ENCODE measurements at regions not wholly inside any gene's neighbourhood (a gene's known extent, or its start where the extent isn't known, plus 50 kb on each side); places are given as distances from the start of the nearest gene placed in this dataset.

DNA sequence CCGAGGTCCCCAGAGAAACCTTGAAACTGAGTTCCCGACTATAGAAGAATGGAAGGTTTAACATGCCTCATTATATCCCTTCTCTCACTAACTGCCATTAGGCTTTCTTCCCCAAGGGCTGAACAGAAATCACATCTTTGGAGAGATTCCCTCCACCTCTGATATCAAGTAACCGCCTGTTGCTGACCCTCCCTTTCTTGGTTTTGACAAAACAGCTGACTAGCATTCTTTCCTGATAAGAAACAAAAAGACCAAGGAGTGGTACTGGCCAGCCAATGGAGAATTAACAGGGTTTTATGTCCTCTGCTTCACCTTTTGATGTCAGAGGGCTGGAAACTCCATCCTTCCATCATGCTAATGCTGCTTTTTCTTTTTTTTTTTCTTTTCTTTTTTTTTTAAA lies 176.6 kb upstream of the ADGRB3 start:
- H3K4me3 ChIP-seq = no peak overlapping the region
- no peaks in the 10 kb centered on the region for H3K27me3 ChIP-seq (ENCODE audit: control insufficient read depth in 2 of 2, insufficient read depth in 2 of 2, low read length in 2 of 2)
- no peaks in the 10 kb centered on the region for H3K79me2 ChIP-seq (ENCODE audit: control insufficient read depth, insufficient read depth, low read length)
- H4K20me1 ChIP-seq (replicated peaks; ENCODE audit: control insufficient read depth, insufficient read depth, low read length) = no peaks in the 10 kb centered on the region
- no peaks in the 10 kb centered on the region for H3K36me3 ChIP-seq (ENCODE audit: control insufficient read depth, insufficient read depth, low read length)
- no peak overlapping the region for H2AFZ ChIP-seq (ENCODE audit: low read depth, low read length)
- no peak overlapping the region for H3K9ac ChIP-seq (ENCODE audit: insufficient read depth in 1 of 2, low read depth in 2 of 2, low read length in 2 of 2)
- in situ Hi-C loops (cut with MboI) = no loop called here
- FAIRE-seq (no peak), DNase-seq (ENCODE audit: extremely low read depth in 1 of 4, low spot score in 3 of 4) (peak in 2 of 4 experiments; percentile 7 to 29), ATAC-seq (no peak)
- intact Hi-C loops (cut with micrococcal nuclease) = no loop called here
- H3K4me2 ChIP-seq (ENCODE audit: insufficient read depth, low read length) = no peak overlapping the region
- no peak overlapping the region for H3K27ac ChIP-seq (ENCODE audit: extremely low read depth, low read depth, low read length)
- H3K9me1 ChIP-seq (ENCODE audit: control insufficient read depth, insufficient read depth, low read length) = no peaks in the 10 kb centered on the region
- WGBS (ENCODE audit: insufficient coverage, low coverage, missing lambda C conversion rate) = 5% methylated on average over 3 of the region's 3 CpGs
- POLR2A ChIA-PET = no interaction called here
- no TSS peak for BruUV-seq (replicated peaks)
- peak; percentile 63; the same call in 1 of the 2 replicates for TF ChIP-seq ZNF316 (IDR thresholded peaks at IDR 0.05)
- peak; percentile 50 for TF ChIP-seq CBFA2T3 (IDR thresholded peaks at IDR 0.05)
- TF ChIP-seq, protein P1, sequence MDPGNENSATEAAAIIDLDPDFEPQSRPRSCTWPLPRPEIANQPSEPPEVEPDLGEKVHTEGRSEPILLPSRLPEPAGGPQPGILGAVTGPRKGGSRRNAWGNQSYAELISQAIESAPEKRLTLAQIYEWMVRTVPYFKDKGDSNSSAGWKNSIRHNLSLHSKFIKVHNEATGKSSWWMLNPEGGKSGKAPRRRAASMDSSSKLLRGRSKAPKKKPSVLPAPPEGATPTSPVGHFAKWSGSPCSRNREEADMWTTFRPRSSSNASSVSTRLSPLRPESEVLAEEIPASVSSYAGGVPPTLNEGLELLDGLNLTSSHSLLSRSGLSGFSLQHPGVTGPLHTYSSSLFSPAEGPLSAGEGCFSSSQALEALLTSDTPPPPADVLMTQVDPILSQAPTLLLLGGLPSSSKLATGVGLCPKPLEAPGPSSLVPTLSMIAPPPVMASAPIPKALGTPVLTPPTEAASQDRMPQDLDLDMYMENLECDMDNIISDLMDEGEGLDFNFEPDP (CRISPR knock-in tag; IDR thresholded peaks at IDR 0.05) = no peak
- 0 out of 2 replicates have a peak, but pooled peaks have one; percentile 14 for TF ChIP-seq TEAD4 (IDR thresholded peaks at IDR 0.05; ENCODE audit: low read length)
- TF ChIP-seq TEAD4 (CRISPR knock-in tag; IDR thresholded peaks at IDR 0.05; ENCODE audit: borderline replicate concordance) = no peak
- H3K9me3 ChIP-seq (replicated peaks; ENCODE audit: control insufficient read depth, insufficient read depth, low read depth, low read length) = no peaks in the 10 kb centered on the region
- CTCF ChIA-PET (ENCODE audit: low intra/inter-chr PET ratio) = no interaction called here
- H3K4me1 ChIP-seq (replicated peaks in 1 of 2; ENCODE audit: control insufficient read depth in 2 of 2, insufficient read depth in 2 of 2, low read length in 2 of 2) = no peaks in the 10 kb centered on the region

DNA sequence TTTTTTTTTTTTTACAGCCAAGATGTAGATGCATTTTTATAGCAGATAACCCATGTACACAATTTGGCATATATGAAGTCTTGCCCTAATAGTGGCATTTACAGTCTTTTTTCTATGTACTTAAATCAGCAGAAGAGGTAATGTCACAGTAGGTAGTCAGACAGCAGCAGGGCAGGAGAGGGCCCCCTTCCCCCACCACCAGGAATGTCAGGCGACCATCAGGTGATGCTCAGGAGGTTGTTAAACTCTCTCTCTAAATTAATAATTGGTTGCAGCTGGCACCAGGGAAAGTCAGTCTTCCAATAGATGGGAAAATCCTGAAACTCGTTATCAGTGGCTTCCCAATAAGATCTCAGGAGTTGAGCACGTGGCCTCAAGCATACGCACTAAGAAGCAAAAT lies 188.0 kb upstream of the ADGRB3 start:
- in situ Hi-C loops (cut with MboI) = no loop called here
- H3K9ac ChIP-seq (ENCODE audit: insufficient read depth in 1 of 2, low read depth in 2 of 2, low read length in 2 of 2) = no peak overlapping the region
- H3K36me3 ChIP-seq (ENCODE audit: control insufficient read depth, insufficient read depth, low read length) = no peaks in the 10 kb centered on the region
- H2AFZ ChIP-seq (ENCODE audit: low read depth, low read length) = peak overlapping the region; percentile 35; the same call in 1 of the 2 replicates
- DNase-seq (ENCODE audit: extremely low read depth in 1 of 4, low spot score in 3 of 4) (no peak), FAIRE-seq (no peak), ATAC-seq (no peak)
- H3K79me2 ChIP-seq (ENCODE audit: control insufficient read depth, insufficient read depth, low read length) = no peaks in the 10 kb centered on the region
- H3K4me1 ChIP-seq (replicated peaks in 1 of 2; ENCODE audit: control insufficient read depth in 2 of 2, insufficient read depth in 2 of 2, low read length in 2 of 2) = no peaks in the 10 kb centered on the region
- intact Hi-C loops (cut with micrococcal nuclease) = no loop called here
- H3K27me3 ChIP-seq (ENCODE audit: control insufficient read depth in 2 of 2, insufficient read depth in 2 of 2, low read length in 2 of 2) = no peaks in the 10 kb centered on the region
- H3K9me3 ChIP-seq (replicated peaks; ENCODE audit: control insufficient read depth, insufficient read depth, low read depth, low read length) = no peaks in the 10 kb centered on the region
- no peaks in the 10 kb centered on the region for H4K20me1 ChIP-seq (replicated peaks; ENCODE audit: control insufficient read depth, insufficient read depth, low read length)
- H3K4me3 ChIP-seq = no peak overlapping the region
- BruUV-seq (replicated peaks) = no TSS peak
- H3K4me2 ChIP-seq (ENCODE audit: insufficient read depth, low read length) = no peak overlapping the region
- POLR2A ChIA-PET = no interaction called here
- TF ChIP-seq TEAD1 (CRISPR knock-in tag; IDR thresholded peaks at IDR 0.05) (no peak), SMC3 (conservative IDR thresholded peaks at IDR 0.05; ENCODE audit: insufficient read depth, low read depth, low read length) (no peak)
- TF ChIP-seq, protein P2, sequence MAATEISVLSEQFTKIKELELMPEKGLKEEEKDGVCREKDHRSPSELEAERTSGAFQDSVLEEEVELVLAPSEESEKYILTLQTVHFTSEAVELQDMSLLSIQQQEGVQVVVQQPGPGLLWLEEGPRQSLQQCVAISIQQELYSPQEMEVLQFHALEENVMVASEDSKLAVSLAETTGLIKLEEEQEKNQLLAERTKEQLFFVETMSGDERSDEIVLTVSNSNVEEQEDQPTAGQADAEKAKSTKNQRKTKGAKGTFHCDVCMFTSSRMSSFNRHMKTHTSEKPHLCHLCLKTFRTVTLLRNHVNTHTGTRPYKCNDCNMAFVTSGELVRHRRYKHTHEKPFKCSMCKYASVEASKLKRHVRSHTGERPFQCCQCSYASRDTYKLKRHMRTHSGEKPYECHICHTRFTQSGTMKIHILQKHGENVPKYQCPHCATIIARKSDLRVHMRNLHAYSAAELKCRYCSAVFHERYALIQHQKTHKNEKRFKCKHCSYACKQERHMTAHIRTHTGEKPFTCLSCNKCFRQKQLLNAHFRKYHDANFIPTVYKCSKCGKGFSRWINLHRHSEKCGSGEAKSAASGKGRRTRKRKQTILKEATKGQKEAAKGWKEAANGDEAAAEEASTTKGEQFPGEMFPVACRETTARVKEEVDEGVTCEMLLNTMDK (IDR thresholded peaks at IDR 0.05; ENCODE audit: borderline replicate concordance, insufficient read depth, low read depth, low read length, poor library complexity, severe bottlenecking) = no peak
- H3K27ac ChIP-seq (ENCODE audit: extremely low read depth, low read depth, low read length) = no peak overlapping the region
- CTCF ChIA-PET (ENCODE audit: low intra/inter-chr PET ratio) = no interaction called here
- H3K9me1 ChIP-seq (ENCODE audit: control insufficient read depth, insufficient read depth, low read length) = no peaks in the 10 kb centered on the region
- WGBS (ENCODE audit: insufficient coverage, low coverage, missing lambda C conversion rate) = 3% methylated on average over 4 of the region's 4 CpGs

All from K562 (cell line).